ENCODE measurements at regions not wholly inside any gene's neighbourhood (a gene's known extent, or its start where the extent isn't known, plus 50 kb on each side); places are given as distances from the start of the nearest gene placed in this dataset.

- DNase-seq = no peak
- H2AFZ ChIP-seq = no peak overlapping the region
- TF ChIP-seq CTCF (conservative IDR thresholded peaks at IDR 0.05) (no peak), EZH2 (IDR thresholded peaks at IDR 0.05; ENCODE audit: low read depth) (no peak)
These were observed 155.6 kb upstream of the HS6ST1 start for GRCh38 chr2:128474036-128474955.

GRCh38 chr2:128474962-128475361 lies 156.3 kb upstream of the HS6ST1 start:
- no peaks in the 10 kb centered on the region for H3K4me1 ChIP-seq (replicated peaks; ENCODE audit: insufficient read depth)
- no peak overlapping the region for H3K4me3 ChIP-seq
- H4K20me1 ChIP-seq (ENCODE audit: insufficient read depth) = no peaks in the 10 kb centered on the region
- no peaks in the 10 kb centered on the region for H3K36me3 ChIP-seq (ENCODE audit: low read depth)
- H3K4me2 ChIP-seq = no peak overlapping the region
- H3F3A ChIP-seq (ENCODE audit: insufficient read depth, low read depth) = no peaks in the 10 kb centered on the region
- no peak for DNase-seq
- TF ChIP-seq EZH2 (IDR thresholded peaks at IDR 0.05; ENCODE audit: low read depth) = no peak
- TF ChIP-seq CTCF (conservative IDR thresholded peaks at IDR 0.05) = no peak
- no TSS peak for BruUV-seq (replicated peaks)
- peaks cover 8% of the 10 kb centered on the region for H3K9me3 ChIP-seq (ENCODE audit: insufficient read depth, low read depth)
- no peaks in the 10 kb centered on the region for H3K27me3 ChIP-seq (ENCODE audit: insufficient read depth, low read depth)
- POLR2A ChIA-PET (ENCODE audit: unreplicated experiment) = interaction anchor here (0.6 kb wide), 1 partner anchor 282 kb away, joined by 32 read pairs; no protein-coding TSS in a partner anchor
- intact Hi-C loops (cut with micrococcal nuclease; ENCODE audit: unreplicated experiment) = no loop called here
- H3K79me2 ChIP-seq (ENCODE audit: low read depth) = no peaks in the 10 kb centered on the region
- no peaks in the 10 kb centered on the region for H3K9me2 ChIP-seq (ENCODE audit: insufficient read depth)
- CTCF ChIA-PET = no interaction called here
- H3K27ac ChIP-seq = no peak overlapping the region
- no peak overlapping the region for H2AFZ ChIP-seq

More at GRCh38 chr2:128474036-128474955, 155.6 kb upstream of the HS6ST1 start:
- Histone ChIP-seq H3K9me2 (ENCODE audit: insufficient read depth) (no peaks in the 10 kb centered on the region), H3F3A (ENCODE audit: insufficient read depth, low read depth) (no peaks in the 10 kb centered on the region), H3K9me3 (ENCODE audit: insufficient read depth, low read depth) (peaks cover 15% of the 10 kb centered on the region), H3K4me1 (replicated peaks; ENCODE audit: insufficient read depth) (no peaks in the 10 kb centered on the region), H3K27me3 (ENCODE audit: insufficient read depth, low read depth) (no peaks in the 10 kb centered on the region), H3K36me3 (ENCODE audit: low read depth) (no peaks in the 10 kb centered on the region), H3K4me2 (no peak overlapping the region), H3K4me3 (no peak overlapping the region), H3K79me2 (ENCODE audit: low read depth) (no peaks in the 10 kb centered on the region), H3K27ac (no peak overlapping the region), H4K20me1 (ENCODE audit: insufficient read depth) (no peaks in the 10 kb centered on the region)
- POLR2A ChIA-PET (ENCODE audit: unreplicated experiment) = no interaction called here
- CTCF ChIA-PET = no interaction called here
- BruUV-seq (replicated peaks) = no TSS peak
- intact Hi-C loops (cut with micrococcal nuclease; ENCODE audit: unreplicated experiment) = no loop called here

GRCh38 chr2:128475427-128476211 lies 157.0 kb upstream of the HS6ST1 start:
- Histone ChIP-seq H3F3A (ENCODE audit: insufficient read depth, low read depth) (no peaks in the 10 kb centered on the region), H2AFZ (no peak overlapping the region), H3K27me3 (ENCODE audit: insufficient read depth, low read depth) (no peaks in the 10 kb centered on the region), H3K79me2 (ENCODE audit: low read depth) (no peaks in the 10 kb centered on the region), H3K9me3 (ENCODE audit: insufficient read depth, low read depth) (peaks cover 1% of the 10 kb centered on the region; the same call in 1 of the 2 replicates), H3K4me3 (no peak overlapping the region), H4K20me1 (ENCODE audit: insufficient read depth) (no peaks in the 10 kb centered on the region), H3K36me3 (ENCODE audit: low read depth) (no peaks in the 10 kb centered on the region), H3K4me2 (no peak overlapping the region), H3K27ac (no peak overlapping the region), H3K9me2 (ENCODE audit: insufficient read depth) (no peaks in the 10 kb centered on the region), H3K4me1 (replicated peaks; ENCODE audit: insufficient read depth) (no peaks in the 10 kb centered on the region)
- POLR2A ChIA-PET (ENCODE audit: unreplicated experiment) = interaction anchor here (0.6 kb wide), 1 partner anchor 282 kb away, joined by 32 read pairs; no protein-coding TSS in a partner anchor
- no peak for DNase-seq
- no TSS peak for BruUV-seq (replicated peaks)
- no peak for TF ChIP-seq EZH2 (IDR thresholded peaks at IDR 0.05; ENCODE audit: low read depth)
- TF ChIP-seq CTCF (conservative IDR thresholded peaks at IDR 0.05) = no peak
- CTCF ChIA-PET = no interaction called here
- intact Hi-C loops (cut with micrococcal nuclease; ENCODE audit: unreplicated experiment) = no loop called here
